Right ventricle myocardium superior (tissue), 1 donor: ENCODE measurements at regions not wholly inside any gene's neighbourhood (a gene's known extent, or its start where the extent isn't known, plus 50 kb on each side); places are given as distances from the start of the nearest gene placed in this dataset.
"Not testable (repeated sequence)": the region's sequence is repeated elsewhere in the genome, so short reads cannot be mapped to it uniquely, and the experiment has no call there.

Source experiments
- ATAC-seq: fragments of 200-7000 bp; cut with Tn5 transposase; one replicate; pipeline ENCODE4 v1.9.1; 2020; ENCODE audit warnings: mild to moderate bottlenecking; ENCODE audit not compliant: poor library complexity
- DNase-seq: peaks from one replicate; pipeline ENCODE4 v3.0.0-alpha.2; 2020
- intact Hi-C: fragments of 100-400 bp; cut with DNase I; formaldehyde crosslinking; loops from one replicate; pipeline ENCODE4 v1.11.2; 2022
- donor health status: DM: no; HTN: yes; CAD: no; lungs with severe emphysema.

DNA sequence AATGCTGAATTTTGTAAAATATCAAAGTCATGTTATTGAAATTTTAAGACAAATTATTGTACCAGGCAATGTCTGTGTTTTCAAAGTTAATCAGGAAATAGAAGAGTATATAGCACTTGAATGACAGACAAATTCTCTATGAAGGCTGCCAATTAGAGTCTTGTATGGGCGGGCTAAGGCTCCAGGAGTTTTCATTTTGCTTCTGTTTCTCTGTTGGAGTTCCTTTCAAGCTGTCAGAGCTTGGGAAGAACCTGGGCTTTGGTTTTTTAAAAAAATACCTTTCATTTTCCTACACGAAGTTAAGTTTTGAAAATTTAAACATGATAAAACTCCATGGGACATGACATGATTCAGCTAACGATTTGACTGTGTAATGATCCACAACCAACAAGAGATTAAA, 339.0 kb upstream of the KCNH7 start:
- intact Hi-C loops: no loop called here
- ATAC-seq (no peak), DNase-seq (no peak)

DNA sequence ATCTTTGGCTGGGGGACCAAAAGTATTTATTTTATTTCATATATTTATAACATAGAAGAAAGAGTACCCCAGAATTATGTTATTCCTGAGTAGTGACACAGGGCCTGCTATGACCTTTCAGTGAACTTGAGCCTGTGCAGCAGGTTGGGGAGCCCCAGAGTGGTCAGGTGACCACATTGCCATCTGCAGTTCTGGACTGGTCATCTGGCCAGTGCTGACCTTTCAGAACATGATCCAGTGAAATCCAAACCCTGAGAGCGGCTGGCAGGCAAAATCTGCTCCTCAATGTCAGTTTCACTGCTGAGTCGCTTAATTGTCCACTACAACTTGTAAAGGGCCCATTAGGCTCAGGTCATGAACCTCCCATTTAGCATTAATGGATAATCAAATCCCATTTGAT, 336.7 kb upstream of the KCNH7 start:
- intact Hi-C loops: no loop called here
- DNase-seq: no peak
- no peak for ATAC-seq

DNA sequence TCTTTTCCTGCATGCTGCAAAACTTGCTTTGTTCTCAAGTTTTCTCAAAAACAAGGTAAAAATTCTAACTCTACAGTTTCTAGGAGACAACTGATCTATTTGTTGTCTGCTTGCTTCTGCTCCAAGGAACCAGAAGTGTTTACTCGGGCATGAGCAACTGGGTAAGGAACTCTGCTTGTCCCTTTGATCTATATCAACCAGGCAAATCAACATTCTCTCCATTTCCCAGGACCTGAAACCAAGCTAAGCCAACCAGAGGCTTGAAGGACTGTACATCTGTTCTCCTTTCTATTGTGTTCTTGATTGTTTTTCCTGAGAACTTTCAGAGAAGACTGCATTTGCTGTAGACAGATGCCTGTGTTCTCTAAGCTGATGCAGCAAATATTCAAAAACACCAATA, 335.0 kb upstream of the KCNH7 start:
- no peak for ATAC-seq
- intact Hi-C loops: no loop called here

DNA sequence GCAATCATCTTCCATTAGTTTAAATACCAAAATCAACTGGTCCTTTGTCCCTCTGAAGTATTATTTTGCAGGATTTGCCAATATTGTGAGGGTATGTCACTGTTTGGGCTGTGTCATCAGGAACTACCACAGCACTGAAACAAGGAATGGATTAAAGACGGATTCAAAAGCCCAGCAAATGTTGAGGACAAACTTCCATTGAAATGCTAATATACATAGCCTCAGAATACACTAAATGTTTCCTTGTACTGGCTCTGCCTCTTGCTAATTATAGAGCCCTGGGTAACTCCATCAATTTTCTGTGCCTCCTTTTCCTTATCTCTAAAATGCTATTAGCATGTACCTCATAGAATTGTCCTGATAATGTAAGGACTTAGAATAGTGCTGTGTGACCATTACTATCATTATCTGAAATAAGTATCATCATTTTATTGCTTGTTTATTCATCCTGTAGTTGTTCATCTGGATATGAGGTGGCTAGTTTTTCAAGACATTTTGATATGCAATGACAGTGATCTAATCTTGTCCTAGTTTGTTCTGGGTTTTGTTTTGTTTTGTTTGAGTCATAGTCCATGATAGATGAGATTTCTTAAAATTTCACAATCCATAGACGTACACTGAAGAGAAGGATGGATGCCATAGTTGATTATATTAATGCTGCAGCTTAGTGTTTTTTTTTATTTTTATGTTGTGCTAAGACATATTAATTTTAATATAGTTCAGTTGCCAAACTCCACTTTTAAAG, 333.4 kb upstream of the KCNH7 start:
- intact Hi-C loops: no loop called here
- DNase-seq (no peak), ATAC-seq (no peak)

More for the DNA sequence above, 335.0 kb upstream of the KCNH7 start:
- no peak for DNase-seq

DNA sequence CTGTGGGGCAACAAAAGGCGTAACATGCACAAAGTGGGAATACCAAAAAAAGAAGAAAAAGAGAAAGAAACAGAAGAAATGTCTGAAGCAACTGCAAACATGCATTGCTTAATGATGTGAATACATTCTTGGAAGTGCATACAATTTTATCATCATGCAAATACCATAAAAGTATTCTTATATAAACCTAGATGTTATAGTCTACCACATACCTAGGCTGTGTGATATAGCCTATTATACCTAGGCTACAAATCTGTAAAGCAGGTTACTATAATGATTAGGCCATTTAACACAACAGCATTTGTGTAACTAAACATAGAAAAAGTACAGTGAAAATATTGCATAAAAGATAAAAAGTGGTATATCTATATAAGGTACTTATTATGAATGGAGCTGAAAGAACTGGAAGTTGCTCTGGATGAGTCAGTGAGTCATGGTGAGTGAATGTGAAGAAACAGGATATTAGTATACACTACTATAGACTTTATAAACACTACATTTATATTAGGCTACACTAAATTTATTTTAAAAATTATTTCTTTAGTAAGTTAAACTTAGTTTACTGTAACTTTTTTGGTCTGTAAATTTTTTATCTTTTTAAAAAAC, 319.4 kb upstream of the KCNH7 start:
- no peak for ATAC-seq
- no peak for DNase-seq
- intact Hi-C loops: no loop called here

DNA sequence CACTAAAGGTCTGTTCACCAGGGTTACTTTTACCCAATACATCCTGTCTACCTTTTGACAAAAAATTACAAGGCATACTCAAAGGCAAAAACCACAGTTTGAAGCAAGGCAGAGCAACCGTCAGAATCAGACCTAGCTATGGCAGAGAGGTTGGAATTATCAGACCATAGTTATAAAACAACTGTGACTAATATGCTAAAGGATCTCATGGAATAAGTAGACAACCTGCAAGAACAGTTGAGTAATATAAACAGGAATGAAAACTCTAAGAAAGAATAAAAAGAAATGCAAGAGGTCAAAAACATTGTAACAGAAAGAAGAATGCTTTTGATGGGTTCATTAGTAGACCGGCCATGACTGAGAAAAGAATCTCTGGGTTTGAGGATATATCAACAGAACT, 318.8 kb upstream of the KCNH7 start:
- ATAC-seq (no peak), DNase-seq (no peak)
- intact Hi-C loops: no loop called here

DNA sequence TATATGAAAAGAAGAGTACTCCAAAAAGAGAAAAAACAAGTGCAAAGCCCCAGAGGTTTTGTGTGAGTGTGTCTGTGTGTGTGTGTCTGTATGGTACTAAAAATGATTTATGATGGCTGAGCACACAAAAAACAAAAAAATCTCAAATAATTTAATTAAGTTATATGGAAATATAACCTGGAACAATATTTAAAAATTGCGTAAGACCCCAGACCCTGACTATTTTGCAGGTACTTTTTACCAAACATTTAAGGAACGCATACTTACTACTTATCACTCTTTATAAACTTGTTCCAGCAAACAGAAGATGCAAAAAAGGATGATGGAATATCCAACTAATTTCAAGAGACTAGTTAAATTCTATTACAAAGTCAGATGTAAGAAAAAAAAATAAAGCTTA, 317.4 kb upstream of the KCNH7 start:
- intact Hi-C loops: no loop called here

DNA sequence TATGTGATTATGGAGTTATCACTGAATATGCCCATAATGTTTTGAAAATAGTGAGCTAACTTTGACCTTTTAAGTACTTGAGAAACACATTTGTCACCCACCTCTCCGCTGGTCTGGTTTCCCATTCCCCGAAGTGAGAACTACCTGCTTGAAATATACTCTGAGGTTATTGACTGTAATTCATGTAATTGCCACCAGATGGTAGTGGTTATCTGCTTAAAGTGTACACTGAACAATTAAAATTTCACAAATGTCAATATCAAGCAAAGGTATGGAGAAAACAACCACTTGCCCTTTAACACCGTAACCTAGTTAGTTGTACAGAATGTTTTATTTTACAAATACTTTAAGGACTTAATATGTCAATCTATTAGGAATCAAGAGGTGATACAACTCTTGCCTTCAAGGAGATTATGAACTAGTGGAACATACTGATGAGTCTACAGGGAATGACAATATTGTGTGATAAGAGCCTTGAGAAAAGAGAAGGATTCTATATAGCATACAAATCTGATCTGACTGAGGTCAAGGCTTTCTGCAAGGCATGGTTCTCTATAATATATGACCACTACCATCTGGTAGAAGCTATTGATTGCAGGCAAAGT, 316.8 kb upstream of the KCNH7 start:
- no peak for DNase-seq
- intact Hi-C loops: no loop called here
- no peak for ATAC-seq

More for the DNA sequence above, 317.4 kb upstream of the KCNH7 start:
- ATAC-seq (no peak), DNase-seq (no peak)

DNA sequence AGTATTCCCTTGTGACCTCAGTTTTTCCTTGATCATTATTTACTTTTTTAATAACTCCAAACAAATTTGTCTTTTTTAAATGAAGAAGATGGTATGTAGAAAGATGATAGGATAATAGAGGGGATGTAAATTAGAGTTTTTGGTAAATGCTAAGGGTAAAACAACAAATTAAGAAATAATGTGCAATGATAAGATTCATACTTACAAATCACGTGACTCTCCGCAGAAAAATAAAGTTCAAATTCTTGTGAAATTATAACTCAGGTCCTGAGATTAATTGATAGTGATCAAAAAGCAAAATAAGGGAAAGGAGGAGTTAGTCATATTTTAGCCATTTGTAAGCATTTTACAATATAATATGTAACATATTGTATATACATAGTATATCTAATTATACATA, 304.1 kb upstream of the KCNH7 start:
- intact Hi-C loops: no loop called here
- no peak for DNase-seq
- ATAC-seq: no peak

DNA sequence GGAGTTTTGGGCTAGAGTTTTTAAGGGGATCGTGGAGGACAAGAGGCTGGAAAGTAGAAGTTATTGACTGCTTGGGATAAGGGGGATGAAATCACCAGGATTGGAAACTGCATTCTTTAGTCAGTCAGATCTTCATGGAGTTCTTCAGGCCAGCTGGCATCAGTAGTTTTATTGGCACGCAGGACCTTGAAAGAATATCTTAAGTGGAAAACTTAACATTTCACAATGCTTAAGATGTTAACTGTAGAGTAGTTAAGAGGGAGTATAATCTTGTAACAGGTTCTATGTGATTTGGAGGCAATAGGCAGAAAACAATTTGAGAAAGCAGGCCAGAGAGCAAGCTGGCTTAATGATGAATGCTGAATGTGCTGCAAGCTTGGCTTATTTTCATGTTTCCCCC, 300.4 kb upstream of the KCNH7 start:
- ATAC-seq (no peak), DNase-seq (no peak)
- intact Hi-C loops: no loop called here

DNA sequence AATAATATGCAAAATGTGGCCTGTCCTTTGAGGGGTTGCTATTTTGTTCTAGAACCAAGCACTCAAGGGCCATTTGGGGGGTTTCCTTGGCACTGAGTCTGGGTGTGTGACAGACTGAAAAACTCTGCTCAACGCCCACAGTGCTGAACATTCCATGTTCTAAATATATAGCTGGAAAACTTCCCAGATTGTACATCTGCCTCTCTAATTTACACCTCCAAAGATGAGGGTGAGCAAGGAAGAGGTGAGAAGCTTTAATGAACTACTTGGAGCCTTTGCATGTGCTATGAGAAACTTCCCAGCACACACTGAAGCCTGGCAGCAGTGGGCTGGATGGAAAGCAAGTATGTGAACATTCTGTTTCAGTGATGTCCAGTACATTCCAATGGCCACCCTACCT, 296.7 kb upstream of the KCNH7 start:
- no peak for DNase-seq
- intact Hi-C loops: no loop called here
- ATAC-seq: no peak

DNA sequence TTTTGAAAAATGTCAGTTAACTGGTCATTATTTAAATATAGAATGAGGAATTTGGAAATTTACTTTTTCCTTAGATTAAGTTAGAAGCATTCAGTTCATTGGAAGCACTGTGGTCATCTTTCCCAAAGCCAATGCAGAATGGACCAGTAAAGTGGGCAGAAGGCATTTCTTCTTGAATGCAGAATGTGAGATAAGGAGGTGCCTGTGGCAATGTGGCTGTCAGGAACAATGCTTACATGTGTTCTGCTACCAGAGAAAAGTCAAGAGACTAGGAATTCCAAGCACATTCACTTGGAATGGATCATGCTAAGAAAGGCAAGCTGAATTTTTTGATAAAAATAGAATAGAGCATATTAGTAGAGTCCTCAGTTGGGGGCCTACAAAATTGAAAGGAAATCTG, 295.0 kb upstream of the KCNH7 start:
- DNase-seq (no peak), ATAC-seq (no peak)
- intact Hi-C loops: no loop called here

DNA sequence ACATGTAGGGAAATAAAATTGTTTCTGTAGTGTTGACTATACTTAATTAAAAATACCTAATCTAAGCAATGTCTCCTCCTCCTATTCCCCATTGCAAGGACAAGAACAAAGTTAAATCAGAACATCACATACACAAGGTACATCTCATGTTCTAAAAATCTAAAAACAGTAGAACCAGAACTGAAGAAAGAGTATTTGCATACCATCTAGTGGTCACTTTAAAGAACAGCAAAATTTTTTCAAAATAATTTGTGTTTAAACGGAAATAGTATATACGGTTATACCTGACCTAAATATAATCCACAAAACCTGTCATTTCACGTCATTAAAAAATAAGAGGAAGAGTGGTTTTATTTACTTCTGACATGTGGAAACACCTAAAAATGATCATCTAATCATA, 294.3 kb upstream of the KCNH7 start:
- ATAC-seq (no peak), DNase-seq (no peak)
- intact Hi-C loops: no loop called here

DNA sequence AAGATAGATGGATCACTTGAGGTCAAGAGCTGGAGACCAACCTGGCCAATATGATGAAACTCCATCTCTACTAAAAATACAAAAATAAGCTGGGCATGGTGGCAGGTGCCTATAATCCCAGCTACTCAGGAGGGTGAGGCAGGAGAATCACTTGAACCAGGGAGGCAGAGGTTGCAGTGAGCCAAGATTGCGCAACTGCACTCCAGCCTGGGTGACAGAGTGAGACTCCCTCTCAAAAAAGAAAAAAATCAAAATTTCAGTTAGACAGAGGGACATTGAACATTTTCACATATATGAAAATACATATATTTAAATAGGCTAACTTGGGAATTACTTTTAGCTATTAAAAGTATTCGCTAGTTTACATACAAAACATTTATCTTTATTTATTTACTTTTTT, 293.6 kb upstream of the KCNH7 start:
- DNase-seq, ATAC-seq, intact Hi-C loops: not testable (repeated sequence)

DNA sequence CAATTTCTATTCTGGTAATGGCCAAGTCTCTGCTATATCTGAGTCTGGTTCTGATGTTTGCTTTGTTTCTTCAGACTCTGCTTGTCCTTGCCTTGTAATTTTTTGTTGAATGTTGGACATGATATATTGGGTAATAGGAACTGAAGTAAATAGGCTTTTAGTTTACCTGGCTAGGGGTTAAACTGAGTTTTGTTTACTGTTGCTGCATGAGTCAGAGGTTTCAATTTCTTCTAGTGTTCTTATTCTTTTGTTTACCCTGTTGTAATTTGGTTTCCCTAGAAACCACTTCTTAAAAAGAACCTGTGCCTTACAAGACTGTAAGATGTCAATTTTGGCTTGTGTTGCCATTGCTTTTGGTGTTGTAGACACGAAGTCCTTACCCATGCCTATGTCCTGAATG, 285.0 kb upstream of the KCNH7 start:
- intact Hi-C loops: no loop called here
- ATAC-seq (no peak), DNase-seq (no peak)

DNA sequence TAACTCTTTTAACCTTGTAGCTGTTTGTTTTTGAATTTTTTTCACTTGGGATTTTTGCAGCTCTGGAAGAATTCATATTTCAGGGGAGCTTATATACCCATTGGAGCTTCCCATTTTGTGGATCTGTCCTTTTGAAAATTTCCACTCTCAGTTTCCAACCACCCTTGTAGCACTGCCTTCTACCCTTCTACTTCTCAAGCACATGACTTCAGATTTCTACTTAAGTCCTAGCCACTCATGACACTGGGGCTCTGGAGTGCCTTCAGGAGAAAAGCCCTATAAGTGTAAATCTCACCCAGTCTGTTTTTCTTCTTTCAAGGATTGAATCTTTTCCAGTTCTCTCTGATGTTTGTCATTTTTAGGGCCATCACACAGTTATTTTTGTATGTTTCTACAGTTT, 283.7 kb upstream of the KCNH7 start:
- no peak for ATAC-seq
- intact Hi-C loops: no loop called here

DNA sequence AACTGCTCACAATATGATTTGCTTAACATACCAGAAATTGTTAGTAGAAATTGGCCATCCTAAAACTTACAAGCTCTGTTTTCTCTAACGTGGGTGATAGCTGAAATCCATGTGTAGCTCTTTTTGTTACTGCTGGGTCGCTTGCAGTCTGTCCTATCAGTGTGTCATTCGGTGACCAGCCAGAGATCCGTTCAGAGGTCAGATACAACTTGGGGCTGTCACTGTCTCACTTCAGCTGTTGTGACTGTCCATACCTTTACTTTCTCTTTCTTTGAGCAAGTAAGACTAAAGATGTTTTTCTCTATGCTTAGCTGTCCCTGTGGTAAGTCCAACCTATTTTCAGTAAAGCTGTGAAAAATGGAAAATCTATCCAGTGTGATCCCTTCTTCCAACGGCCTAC, 282.9 kb upstream of the KCNH7 start:
- DNase-seq (no peak), ATAC-seq (no peak)
- intact Hi-C loops: no loop called here

More for the DNA sequence above, 283.7 kb upstream of the KCNH7 start:
- no peak for DNase-seq

DNA sequence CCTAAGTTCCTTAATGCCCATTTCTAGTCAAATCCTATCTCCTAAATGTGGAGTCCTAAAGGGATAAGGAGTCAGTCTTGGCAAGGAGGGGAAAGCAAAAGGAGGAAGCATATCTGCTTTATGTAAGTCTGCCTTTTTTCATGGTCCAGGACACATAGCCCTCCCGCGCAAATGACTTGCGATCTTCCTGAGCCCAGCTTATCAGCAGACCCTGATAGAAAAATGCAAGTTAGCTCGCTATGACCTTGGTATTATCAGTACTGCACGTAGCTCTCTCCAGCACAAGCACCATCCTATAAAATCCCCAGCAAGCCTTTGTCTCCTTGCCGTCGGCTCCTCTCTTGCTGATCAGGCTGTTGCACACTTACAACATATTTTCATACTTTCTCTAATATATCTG, 281.4 kb upstream of the KCNH7 start:
- ATAC-seq: no peak
- DNase-seq: no peak
- intact Hi-C loops: no loop called here

DNA sequence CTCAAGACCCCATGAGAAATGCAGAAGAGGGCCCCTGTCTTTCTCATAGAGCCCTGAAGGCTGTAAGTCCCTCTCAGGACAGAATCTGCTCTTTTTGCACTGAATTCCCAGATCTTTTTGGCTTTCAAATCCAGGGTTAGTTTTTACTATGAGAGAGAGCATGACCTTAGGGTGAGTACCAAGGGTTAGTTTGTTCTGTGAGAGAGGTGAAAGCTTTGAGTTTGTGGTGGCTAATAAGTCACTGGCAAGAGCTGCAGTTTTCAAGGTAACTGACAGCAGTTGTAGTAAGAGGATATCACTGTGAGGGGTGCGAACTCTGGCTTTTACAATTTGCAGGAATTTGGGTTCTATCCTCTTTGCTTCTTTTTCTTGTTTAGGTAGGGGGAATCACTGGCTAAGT, 248.4 kb upstream of the KCNH7 start:
- DNase-seq (no peak), ATAC-seq (no peak)
- intact Hi-C loops: no loop called here

DNA sequence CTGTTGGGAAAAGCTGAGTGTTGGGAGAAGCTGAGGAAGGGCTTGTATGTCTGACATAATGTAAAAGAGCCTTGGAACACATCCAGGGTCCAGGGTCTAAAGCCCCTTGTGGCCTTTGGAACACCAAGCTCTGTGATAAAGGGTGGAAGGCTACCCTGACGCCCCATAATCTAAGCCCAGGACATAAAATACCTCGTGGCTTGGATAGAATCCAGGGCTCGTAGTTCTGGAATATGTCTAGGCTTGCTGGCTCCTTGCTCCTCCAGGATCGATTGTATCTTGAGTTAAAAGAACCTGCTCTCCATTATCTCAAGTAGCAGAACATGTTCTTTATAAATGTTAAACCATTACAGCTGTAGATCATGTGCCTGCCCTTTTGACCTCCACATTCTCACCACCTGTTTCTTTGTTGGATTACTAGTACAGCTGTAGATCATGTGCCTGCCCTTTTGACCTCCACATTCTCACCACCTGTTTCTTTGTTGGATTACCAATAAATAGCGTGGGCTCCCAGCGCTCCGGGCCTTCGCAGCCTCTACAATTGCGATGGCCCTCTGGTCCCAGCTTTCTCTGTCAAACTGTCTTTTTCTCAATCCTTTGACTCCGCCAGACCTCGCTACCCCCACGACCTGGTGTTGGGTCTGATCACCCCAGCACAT, 246.9 kb upstream of the KCNH7 start:
- ATAC-seq, DNase-seq, intact Hi-C loops: not testable (repeated sequence)
